ENCODE measurements at regions not wholly inside any gene's neighbourhood (a gene's known extent, or its start where the extent isn't known, plus 50 kb on each side); places are given as distances from the start of the nearest gene placed in this dataset.

GRCh38 chr3:117556646-117557407, 847.2 kb downstream of the TUSC7 start:
- TF ChIP-seq, protein P1, sequence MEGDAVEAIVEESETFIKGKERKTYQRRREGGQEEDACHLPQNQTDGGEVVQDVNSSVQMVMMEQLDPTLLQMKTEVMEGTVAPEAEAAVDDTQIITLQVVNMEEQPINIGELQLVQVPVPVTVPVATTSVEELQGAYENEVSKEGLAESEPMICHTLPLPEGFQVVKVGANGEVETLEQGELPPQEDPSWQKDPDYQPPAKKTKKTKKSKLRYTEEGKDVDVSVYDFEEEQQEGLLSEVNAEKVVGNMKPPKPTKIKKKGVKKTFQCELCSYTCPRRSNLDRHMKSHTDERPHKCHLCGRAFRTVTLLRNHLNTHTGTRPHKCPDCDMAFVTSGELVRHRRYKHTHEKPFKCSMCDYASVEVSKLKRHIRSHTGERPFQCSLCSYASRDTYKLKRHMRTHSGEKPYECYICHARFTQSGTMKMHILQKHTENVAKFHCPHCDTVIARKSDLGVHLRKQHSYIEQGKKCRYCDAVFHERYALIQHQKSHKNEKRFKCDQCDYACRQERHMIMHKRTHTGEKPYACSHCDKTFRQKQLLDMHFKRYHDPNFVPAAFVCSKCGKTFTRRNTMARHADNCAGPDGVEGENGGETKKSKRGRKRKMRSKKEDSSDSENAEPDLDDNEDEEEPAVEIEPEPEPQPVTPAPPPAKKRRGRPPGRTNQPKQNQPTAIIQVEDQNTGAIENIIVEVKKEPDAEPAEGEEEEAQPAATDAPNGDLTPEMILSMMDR (IDR thresholded peaks at IDR 0.05): no peak
- no peak for DNase-seq
- Mint-ChIP-seq H3K36me3 (ENCODE audit: low read depth) (no peaks in the 10 kb centered on the region), H3K4me1 (ENCODE audit: low read depth) (no peaks in the 10 kb centered on the region; the same call in 1 of the 2 replicates), H3K27me3 (ENCODE audit: insufficient read depth) (no peaks in the 10 kb centered on the region), H3K9me3 (peaks cover 11% of the 10 kb centered on the region; the same call in 1 of the 2 replicates), H3K4me3 (no peak overlapping the region), H3K27ac (no peak overlapping the region)

- TF ChIP-seq, protein P1 (IDR thresholded peaks at IDR 0.05): no peak
- Mint-ChIP-seq H3K9me3 (peaks cover 6% of the 10 kb centered on the region; the same call in 1 of the 2 replicates), H3K36me3 (ENCODE audit: low read depth) (no peaks in the 10 kb centered on the region), H3K27ac (no peak overlapping the region), H3K4me1 (ENCODE audit: low read depth) (no peaks in the 10 kb centered on the region; the same call in 1 of the 2 replicates), H3K4me3 (no peak overlapping the region), H3K27me3 (ENCODE audit: insufficient read depth) (no peaks in the 10 kb centered on the region)
- no peak for DNase-seq
Measured at GRCh38 chr3:117557464-117558090, 848.0 kb downstream of the TUSC7 start.

DNA sequence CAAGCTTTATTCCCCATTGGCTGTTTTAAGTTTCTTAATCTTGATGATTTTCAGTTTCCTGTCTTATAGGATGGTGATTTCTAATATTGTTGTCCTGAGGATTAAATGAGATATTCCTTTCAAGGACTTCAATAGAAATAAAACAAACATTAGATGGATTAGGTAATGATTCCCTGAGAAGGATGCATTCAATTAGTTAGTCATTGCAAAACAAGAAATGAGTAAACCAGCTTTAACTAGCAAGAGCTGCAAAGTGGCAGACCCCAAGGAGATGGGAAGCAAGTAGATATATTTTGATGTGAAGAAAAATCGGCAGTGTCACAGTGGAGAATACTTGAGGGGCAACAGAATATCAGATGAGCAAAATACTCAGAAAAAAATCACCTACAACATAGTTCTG, 849.1 kb downstream of the TUSC7 start:
- DNase-seq: no peak
- TF ChIP-seq, protein P1 (IDR thresholded peaks at IDR 0.05): no peak
- Mint-ChIP-seq H3K9me3 (peaks cover 6% of the 10 kb centered on the region; the same call in 1 of the 2 replicates), H3K36me3 (ENCODE audit: low read depth) (no peaks in the 10 kb centered on the region), H3K4me3 (no peak overlapping the region), H3K27me3 (ENCODE audit: insufficient read depth) (no peaks in the 10 kb centered on the region), H3K27ac (no peak overlapping the region), H3K4me1 (ENCODE audit: low read depth) (no peaks in the 10 kb centered on the region; the same call in 1 of the 2 replicates)

GRCh38 chr3:117562000-117562399, 852.4 kb downstream of the TUSC7 start:
- no peaks in the 10 kb centered on the region for H3K4me1 Mint-ChIP-seq (ENCODE audit: low read depth)
- no peak overlapping the region for H3K4me3 Mint-ChIP-seq
- H3K9me3 Mint-ChIP-seq: peaks cover 6% of the 10 kb centered on the region; the same call in 1 of the 2 replicates
- no peak for DNase-seq
- H3K36me3 Mint-ChIP-seq (ENCODE audit: low read depth): no peaks in the 10 kb centered on the region
- H3K27me3 Mint-ChIP-seq (ENCODE audit: insufficient read depth): no peaks in the 10 kb centered on the region
- H3K27ac Mint-ChIP-seq: no peak overlapping the region
- TF ChIP-seq, protein P1 (IDR thresholded peaks at IDR 0.05): no peak

DNA sequence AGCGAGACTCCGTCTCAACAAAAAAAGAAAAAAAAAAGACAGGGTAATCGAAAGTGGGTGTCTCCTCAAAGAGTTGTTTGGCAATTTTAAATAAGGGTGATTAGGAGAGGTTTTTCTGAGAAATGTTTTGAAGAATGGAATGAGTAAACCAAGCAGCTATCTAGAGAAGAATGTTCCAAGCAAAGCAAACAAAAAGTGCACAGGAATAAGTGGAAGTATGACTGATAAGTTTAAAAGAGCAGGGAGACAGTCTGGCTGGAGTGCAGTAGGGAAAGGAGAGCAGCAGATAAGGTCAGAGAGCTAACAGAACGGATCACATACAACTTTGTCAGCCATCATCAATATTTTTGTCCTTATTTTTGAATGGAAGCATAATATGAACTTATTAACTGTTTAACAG, 853.5 kb downstream of the TUSC7 start:
- no peak overlapping the region for H3K4me3 Mint-ChIP-seq
- DNase-seq: no peak
- no peak overlapping the region for H3K27ac Mint-ChIP-seq
- no peaks in the 10 kb centered on the region for H3K4me1 Mint-ChIP-seq (ENCODE audit: low read depth)
- TF ChIP-seq, protein P1 (IDR thresholded peaks at IDR 0.05): no peak
- H3K36me3 Mint-ChIP-seq (ENCODE audit: low read depth): no peaks in the 10 kb centered on the region
- H3K27me3 Mint-ChIP-seq (ENCODE audit: insufficient read depth): no peaks in the 10 kb centered on the region
- H3K9me3 Mint-ChIP-seq: peaks cover 6% of the 10 kb centered on the region; the same call in 1 of the 2 replicates
